HL-60 (cell line): ENCODE measurements at regions not wholly inside any gene's neighbourhood (a gene's known extent, or its start where the extent isn't known, plus 50 kb on each side); places are given as distances from the start of the nearest gene placed in this dataset.

Source experiments
- CTCF ChIP-seq: IDR thresholded peaks from one replicate; pipeline ENCODE4 v1.5.1; 2011; ENCODE audit warnings: low read length, control low read depth, inconsistent platforms; ENCODE audit not compliant: insufficient read depth
- POLR2AphosphoS5 ChIP-seq: IDR thresholded peaks from 2 replicates; pipeline ENCODE4 v1.6.1; 2012; ENCODE audit warnings: low read depth

DNA sequence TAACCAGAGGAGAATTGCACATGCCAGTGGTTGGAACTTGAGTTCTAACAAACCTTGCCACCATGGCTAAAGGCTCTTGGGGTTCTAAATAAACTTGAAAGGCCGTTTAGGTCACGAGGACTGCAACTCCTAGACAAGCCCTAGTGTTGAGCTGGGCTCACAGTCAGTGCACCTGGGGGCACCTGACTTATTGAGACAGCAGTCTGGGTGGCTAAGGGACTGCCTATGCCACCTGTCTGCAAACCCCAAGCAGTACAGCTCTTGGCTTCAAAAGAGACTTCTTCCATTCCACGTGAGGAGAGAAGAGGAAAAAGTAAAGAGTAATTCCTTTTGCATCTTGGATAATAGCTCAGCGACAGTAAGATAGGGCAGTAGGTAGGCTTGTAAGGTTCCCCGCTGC is 765.6 kb upstream of the FOXG1 start:
- TF ChIP-seq CTCF (no peak), POLR2AphosphoS5 (no peak)
